SK-N-SH (cell line): ENCODE measurements at regions not wholly inside any gene's neighbourhood (a gene's known extent, or its start where the extent isn't known, plus 50 kb on each side); places are given as distances from the start of the nearest gene placed in this dataset.

ENCODE experiments used
- CTCF ChIA-PET: fragments of 300-600, 350-600 bp; formaldehyde crosslinking; extraction: SDS; loops from one replicate; lab custom pipeline; 2021; lab: Yijun Ruan, JAX
- POLR2A ChIA-PET: fragments of 350-600 bp; sonication (Branson Sonifier 250); formaldehyde crosslinking; extraction: SDS; loops from one replicate; lab custom pipeline; 2020; ENCODE audit warnings: antibody characterized with exemption, inconsistent platforms; lab: Yijun Ruan, JAX
- DNase-seq: peaks from one replicate; pipeline ENCODE4 v3.0.0; 2012
- H2AFZ ChIP-seq: fragments of 200-600 bp; sonication (generic); 2 replicates; pipeline ENCODE4 v1.8.1; 2016; ENCODE audit warnings: antibody characterized with exemption, mild to moderate bottlenecking, low read depth
- H3F3A ChIP-seq: fragments of 200-600 bp; sonication (generic); replicated peaks from 2 replicates; pipeline ENCODE3; 2016; ENCODE audit warnings: antibody characterized with exemption, mild to moderate bottlenecking; ENCODE audit not compliant: insufficient read depth
- H3K27ac ChIP-seq, 2 experiments: fragments of 200-500 bp in 1 of 2; fragments of 200-600 bp in 1 of 2; sonication (Bioruptor generic) in 1 of 2; sonication (generic), shearing (Covaris generic) in 1 of 2; 2 replicates each; pipeline versions ENCODE4 v1.5.1 to v1.6.1; 2014 to 2016; ENCODE audit warnings: low read depth in 2 of 2, inconsistent platforms in 1 of 2, low read length in 1 of 2, mild to moderate bottlenecking in 1 of 2, mixed read lengths in 1 of 2
- H3K27me3 ChIP-seq: fragments of 200-600 bp; sonication (generic), shearing (Covaris generic); 2 replicates; pipeline ENCODE4 v1.6.1; 2016; ENCODE audit warnings: mixed run types; ENCODE audit not compliant: insufficient read depth
- H3K36me3 ChIP-seq, 2 experiments: fragments of 200-500 bp in 1 of 2; fragments of 200-600 bp in 1 of 2; sonication (Bioruptor generic) in 1 of 2; sonication (generic) in 1 of 2; replicated peaks in 1 of 2; 2 replicates each; pipeline versions ENCODE3 to v1.5.1; 2014 to 2016; ENCODE audit warnings: low read length in 1 of 2, mild to moderate bottlenecking in 1 of 2; ENCODE audit not compliant: insufficient read depth in 2 of 2, control insufficient read depth in 1 of 2
- H3K4me1 ChIP-seq, 2 experiments: fragments of 200-500 bp in 1 of 2; fragments of 200-600 bp in 1 of 2; sonication (Bioruptor generic) in 1 of 2; sonication (generic), shearing (Covaris generic) in 1 of 2; 2 replicates each; pipeline versions ENCODE4 v1.5.1 to v1.6.1; 2014 to 2016; ENCODE audit warnings: low read depth in 1 of 2, low read length in 1 of 2, mixed run types in 1 of 2; ENCODE audit not compliant: insufficient read depth in 2 of 2, control insufficient read depth in 1 of 2
- H3K4me2 ChIP-seq: fragments of 200-600 bp; sonication (generic), shearing (Covaris generic); 2 replicates; pipeline ENCODE4 v1.6.1; 2017; ENCODE audit warnings: mixed run types
- H3K4me3 ChIP-seq, 2 experiments: fragments of 200-500 bp in 1 of 2; fragments of 200-600 bp in 1 of 2; sonication (Bioruptor generic) in 1 of 2; sonication (generic), shearing (Covaris generic) in 1 of 2; 2 replicates each; pipeline versions ENCODE4 v1.5.1 to v1.8.1; 2014 to 2016; ENCODE audit warnings: low read depth in 2 of 2, inconsistent platforms in 1 of 2, low read length in 1 of 2, mild to moderate bottlenecking in 1 of 2, mixed read lengths in 1 of 2, moderate library complexity in 1 of 2
- H3K79me2 ChIP-seq: fragments of 200-600 bp; sonication (generic); 2 replicates; pipeline ENCODE4 v1.8.1; 2017; ENCODE audit warnings: mild to moderate bottlenecking; ENCODE audit not compliant: insufficient read depth
- H3K9ac ChIP-seq: fragments of 200-600 bp; sonication (generic); 2 replicates; pipeline ENCODE4 v1.6.1; 2017; ENCODE audit warnings: mixed run types
- H3K9me2 ChIP-seq: fragments of 200-600 bp; sonication (generic); 2 replicates; pipeline ENCODE4 v1.6.1; 2017; ENCODE audit warnings: mixed run types
- H3K9me3 ChIP-seq: fragments of 200-600 bp; sonication (generic); 2 replicates; pipeline ENCODE4 v1.6.1; 2017; ENCODE audit warnings: mixed run types, mild to moderate bottlenecking, moderate library complexity
- H4K20me1 ChIP-seq: fragments of 200-600 bp; sonication (generic); 2 replicates; pipeline ENCODE4 v1.6.1; 2017; ENCODE audit warnings: mild to moderate bottlenecking, mixed run types; ENCODE audit not compliant: insufficient read depth
- EP300 ChIP-seq, 2 experiments: IDR thresholded peaks; 2 replicates each; pipeline versions ENCODE4 v1.4.0 to v1.6.1; 2012; ENCODE audit warnings: borderline replicate concordance in 1 of 2, low read depth in 1 of 2, low read length in 1 of 2
- FOXJ3 ChIP-seq: sonication (generic); formaldehyde crosslinking; IDR thresholded peaks from 2 replicates; pipeline ENCODE4 v1.5.1; 2020; ENCODE audit warnings: mild to moderate bottlenecking, missing genetic modification reagents
- GATA2 ChIP-seq: sonication (generic); formaldehyde crosslinking; IDR thresholded peaks from 2 replicates; pipeline ENCODE4 v1.5.0; 2020; ENCODE audit warnings: mild to moderate bottlenecking, missing genetic modification reagents
- JUND ChIP-seq: IDR thresholded peaks from 2 replicates; pipeline ENCODE4 v1.4.0; 2012
- MAX ChIP-seq: IDR thresholded peaks from 2 replicates; pipeline ENCODE4 v1.4.0; 2012; ENCODE audit warnings: low read depth
- MEF2A ChIP-seq: IDR thresholded peaks from 2 replicates; pipeline ENCODE4 v1.4.0; 2012; ENCODE audit warnings: low read depth, borderline replicate concordance
- REST ChIP-seq: IDR thresholded peaks from 2 replicates; pipeline ENCODE4 v1.6.1; 2012; ENCODE audit warnings: mild to moderate bottlenecking, low read depth, low read length, moderate library complexity
- RXRA ChIP-seq: IDR thresholded peaks from 2 replicates; pipeline ENCODE4 v1.4.0; 2012; ENCODE audit warnings: low read depth, mild to moderate bottlenecking, borderline replicate concordance
- SIN3A ChIP-seq: IDR thresholded peaks from 2 replicates; pipeline ENCODE4 v1.6.1; 2012; ENCODE audit warnings: low read depth, mild to moderate bottlenecking, low read length, moderate library complexity, borderline replicate concordance
- SMC3 ChIP-seq: IDR thresholded peaks from 2 replicates; pipeline ENCODE4 v1.6.1; 2012; ENCODE audit warnings: low read depth, low read length, improper control_type of control experiment
- TAF1 ChIP-seq: IDR thresholded peaks from 2 replicates; pipeline ENCODE4 v1.6.1; 2012; ENCODE audit warnings: low read depth, mild to moderate bottlenecking, low read length, moderate library complexity, borderline replicate concordance
- TCF12 ChIP-seq: IDR thresholded peaks from 2 replicates; pipeline ENCODE4 v1.4.0; 2012
- TEAD4 ChIP-seq: IDR thresholded peaks from 2 replicates; pipeline ENCODE4 v1.4.0; 2012; ENCODE audit warnings: mild to moderate bottlenecking, borderline replicate concordance; ENCODE audit not compliant: insufficient read depth
- ZBTB33 ChIP-seq: IDR thresholded peaks from 2 replicates; pipeline ENCODE4 v1.4.0; 2012; ENCODE audit warnings: low read depth, borderline replicate concordance
- WGBS: methylation state at CpG from one replicate; pipeline ENCODE4 v1.1.6; 2017; ENCODE audit warnings: low lambda C conversion rate; 5-methylcytosine and 5-hydroxymethylcytosine counted together

GRCh38 chr1:36710951-36711350 lies 228.2 kb upstream of the CSF3R start (continued):
- TF ChIP-seq RXRA = no peak
- TF ChIP-seq SIN3A = no peak

GRCh38 chr1:36709869-36710481 lies 227.3 kb upstream of the CSF3R start:
- Histone ChIP-seq H3K27me3 (no peaks in the 10 kb centered on the region), H3K36me3 (no peaks in the 10 kb centered on the region), H3K79me2 (no peaks in the 10 kb centered on the region), H3K4me2 (no peak overlapping the region), H3K9me3 (no peaks in the 10 kb centered on the region), H3K27ac (no peak overlapping the region), H4K20me1 (no peaks in the 10 kb centered on the region), H3K9ac (no peak overlapping the region), H3K9me2 (no peaks in the 10 kb centered on the region), H3K4me1 (peaks cover 0 to 4% of the 10 kb centered on the region in 2 experiments; a peak in 2 of 4 replicates), H2AFZ (no peak overlapping the region), H3K4me3 (no peak overlapping the region), H3F3A (no peaks in the 10 kb centered on the region)
- CTCF ChIA-PET = interaction anchor here (0.6 to 2.3 kb wide), 10 partner anchors 59 to 724 kb away, joined by 3 to 11 read pairs (median 4); no protein-coding TSS in a partner anchor
- DNase-seq = peak; percentile 72
- 28% methylated on average over 15 of the region's 17 CpGs for WGBS
- POLR2A ChIA-PET = interaction anchor here (0.7 kb wide), 1 partner anchor 154 kb away, joined by 3 read pairs; no protein-coding TSS in a partner anchor
- no peak for TF ChIP-seq ZBTB33
- peak; percentile 43 for TF ChIP-seq GATA2 (CRISPR knock-in tag)

- Histone ChIP-seq H3K9me3 (no peaks in the 10 kb centered on the region), H3K9me2 (no peaks in the 10 kb centered on the region), H3K27me3 (no peaks in the 10 kb centered on the region), H3K36me3 (no peaks in the 10 kb centered on the region), H4K20me1 (no peaks in the 10 kb centered on the region), H2AFZ (no peak overlapping the region), H3K4me2 (no peak overlapping the region), H3K79me2 (no peaks in the 10 kb centered on the region), H3K4me3 (no peak overlapping the region), H3F3A (no peaks in the 10 kb centered on the region), H3K4me1 (peaks cover 0 to 4% of the 10 kb centered on the region in 2 experiments; a peak in 2 of 4 replicates), H3K27ac (no peak overlapping the region), H3K9ac (no peak overlapping the region)
- ChIA-PET POLR2A (interaction anchor here (0.6 kb wide), 1 partner anchor 18 kb away, joined by 3 read pairs; no protein-coding TSS in a partner anchor), CTCF (interaction anchor here (0.8 to 2.3 kb wide), 3 partner anchors 72 to 357 kb away, joined by 3 to 11 read pairs (median 4); no protein-coding TSS in a partner anchor)
- WGBS = 26% methylated on average over 4 of the region's 7 CpGs
- DNase-seq = no peak
- no peak for TF ChIP-seq MAX
- no peak for TF ChIP-seq TAF1
- no peak for TF ChIP-seq EP300 (IDR thresholded peaks at IDR 0.05; ENCODE audit: borderline replicate concordance in 1 of 2, low read depth in 1 of 2, low read length in 1 of 2)
- TF ChIP-seq TCF12 = no peak
- no peak for TF ChIP-seq SMC3
- no peak for TF ChIP-seq FOXJ3 (CRISPR knock-in tag)
- TF ChIP-seq JUND = no peak
- no peak for TF ChIP-seq TEAD4
- no peak for TF ChIP-seq REST
- no peak for TF ChIP-seq MEF2A
Observed at GRCh38 chr1:36708587-36708986, 225.9 kb upstream of the CSF3R start.
